ENCODE measurements at regions not wholly inside any gene's neighbourhood (a gene's known extent, or its start where the extent isn't known, plus 50 kb on each side); places are given as distances from the start of the nearest gene placed in this dataset.

DNA sequence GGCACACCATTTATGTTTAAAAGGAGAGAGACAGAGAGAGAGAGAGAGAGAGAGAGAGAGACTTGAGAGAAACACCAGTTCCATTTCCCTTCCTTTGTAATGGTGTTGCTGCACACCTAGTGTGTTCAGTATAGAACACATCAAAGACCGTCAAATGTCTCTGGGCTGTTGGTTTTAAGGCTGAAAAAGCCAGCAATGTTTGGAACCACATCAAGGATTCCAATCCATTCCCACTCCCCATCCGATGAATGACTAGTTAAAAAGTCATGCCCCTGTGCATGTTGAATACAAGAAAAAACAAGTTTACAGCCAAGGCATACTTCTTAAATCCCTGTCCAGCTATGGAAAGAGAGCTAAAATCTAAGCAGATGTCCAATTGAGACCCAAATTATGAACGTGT lies 83.0 kb upstream of the IFNE start:
- DNase-seq, result peak; percentile 46

DNA sequence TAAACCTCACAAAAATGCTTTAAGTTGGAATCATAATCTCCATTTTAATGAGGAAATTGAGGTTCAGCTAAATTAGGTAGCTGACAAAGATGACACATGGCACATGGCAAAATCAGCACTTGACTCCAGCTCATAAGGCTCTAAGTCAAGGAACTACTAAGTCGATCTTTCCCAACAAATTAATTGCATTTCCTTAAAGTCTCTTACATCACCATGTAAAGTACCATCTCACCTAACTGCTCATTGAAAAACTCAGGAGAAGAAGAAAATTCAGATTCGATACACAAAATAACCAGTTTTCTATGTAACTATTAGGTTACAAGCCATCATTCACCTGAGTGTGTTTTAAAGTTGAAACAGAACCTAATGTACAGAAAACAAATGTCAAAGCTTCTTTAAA lies 85.8 kb upstream of the IFNE start:
- DNase-seq, result no peak

DNA sequence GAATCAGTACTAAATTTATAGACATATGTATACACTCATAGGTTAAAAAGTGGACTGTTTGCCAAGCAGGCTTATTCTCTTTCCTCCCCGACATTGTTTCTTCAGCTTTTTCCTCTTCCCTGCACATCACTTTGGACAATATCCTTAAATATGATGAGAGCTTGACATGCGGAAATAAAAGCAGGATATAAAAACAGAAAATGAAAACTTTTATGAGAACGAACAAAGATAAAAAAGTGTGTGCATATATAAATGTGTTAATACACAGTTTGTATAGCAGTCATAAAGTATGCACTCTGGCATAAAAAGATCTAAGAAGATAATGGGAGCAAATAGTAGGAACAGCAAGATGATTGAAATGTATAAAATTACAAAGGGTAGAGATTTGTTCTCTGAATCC lies 86.4 kb upstream of the IFNE start:
- DNase-seq, result no peak

DNA sequence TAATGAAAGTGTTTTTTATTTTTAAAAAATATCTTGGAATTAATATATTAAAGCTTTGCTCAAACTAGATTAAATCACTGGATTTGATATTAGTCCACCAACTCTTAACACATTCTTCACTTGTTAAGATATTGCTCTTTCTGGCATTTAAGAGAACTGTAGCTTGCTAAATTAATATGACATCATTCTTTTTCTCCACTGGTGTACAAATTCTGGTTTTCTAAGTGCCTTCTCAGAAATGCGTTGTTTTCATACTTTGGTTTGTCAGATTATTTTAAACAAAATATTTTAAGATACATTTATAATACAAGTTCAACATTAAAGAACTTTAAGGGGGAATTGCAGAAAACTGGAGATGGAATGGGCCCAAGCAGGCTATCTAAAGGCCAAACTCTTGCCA lies 87.6 kb upstream of the IFNE start:
- DNase-seq, result no peak

DNA sequence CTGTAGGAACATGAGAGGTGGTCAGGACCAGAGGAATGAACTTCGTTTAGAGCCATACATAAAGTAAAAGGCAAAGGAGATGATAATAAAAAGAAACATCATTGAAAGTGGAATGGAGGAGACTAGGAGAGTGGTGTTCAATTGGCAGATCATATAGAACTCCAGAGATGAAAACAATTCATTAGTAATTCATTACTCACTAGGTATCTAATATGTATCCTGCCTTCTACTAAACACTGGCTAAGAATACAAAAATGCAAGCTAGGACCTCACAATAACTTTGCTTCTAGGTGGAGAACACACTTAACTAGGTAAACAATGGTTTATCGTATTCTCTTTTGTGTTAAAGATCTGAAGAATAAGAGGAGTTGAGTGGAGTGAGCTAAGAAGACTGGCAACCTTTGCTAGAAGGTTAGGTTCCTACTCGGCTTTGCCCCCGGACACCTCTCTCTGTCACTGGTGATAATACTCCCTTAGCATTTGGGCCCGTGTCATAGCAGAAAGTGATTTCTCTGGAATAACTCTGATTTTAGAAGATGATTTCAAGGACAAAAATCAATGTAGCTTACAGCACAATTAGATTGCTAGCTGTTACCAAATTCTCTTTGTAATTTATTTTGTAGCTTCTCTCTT lies 88.6 kb upstream of the IFNE start:
- DNase-seq, result no peak

DNA sequence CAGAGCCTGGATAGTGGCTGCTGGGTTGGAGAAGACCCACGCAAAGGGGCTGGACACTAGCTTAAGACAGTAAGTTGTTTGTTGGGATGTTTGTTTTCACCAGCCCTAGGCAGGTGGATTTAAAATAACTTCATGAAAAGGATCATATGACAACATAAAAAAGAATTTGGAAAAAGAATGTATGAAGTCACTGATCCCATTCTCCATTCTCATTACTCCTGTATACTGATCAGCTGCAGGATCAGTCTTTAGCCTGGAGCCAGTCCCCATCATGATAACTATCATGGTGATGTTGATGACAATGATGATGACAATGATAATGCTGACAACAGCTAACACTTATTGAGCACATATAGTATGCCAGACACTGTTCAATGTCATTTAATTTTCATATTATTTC lies 92.1 kb upstream of the IFNE start:
- DNase-seq, result no peak

DNA sequence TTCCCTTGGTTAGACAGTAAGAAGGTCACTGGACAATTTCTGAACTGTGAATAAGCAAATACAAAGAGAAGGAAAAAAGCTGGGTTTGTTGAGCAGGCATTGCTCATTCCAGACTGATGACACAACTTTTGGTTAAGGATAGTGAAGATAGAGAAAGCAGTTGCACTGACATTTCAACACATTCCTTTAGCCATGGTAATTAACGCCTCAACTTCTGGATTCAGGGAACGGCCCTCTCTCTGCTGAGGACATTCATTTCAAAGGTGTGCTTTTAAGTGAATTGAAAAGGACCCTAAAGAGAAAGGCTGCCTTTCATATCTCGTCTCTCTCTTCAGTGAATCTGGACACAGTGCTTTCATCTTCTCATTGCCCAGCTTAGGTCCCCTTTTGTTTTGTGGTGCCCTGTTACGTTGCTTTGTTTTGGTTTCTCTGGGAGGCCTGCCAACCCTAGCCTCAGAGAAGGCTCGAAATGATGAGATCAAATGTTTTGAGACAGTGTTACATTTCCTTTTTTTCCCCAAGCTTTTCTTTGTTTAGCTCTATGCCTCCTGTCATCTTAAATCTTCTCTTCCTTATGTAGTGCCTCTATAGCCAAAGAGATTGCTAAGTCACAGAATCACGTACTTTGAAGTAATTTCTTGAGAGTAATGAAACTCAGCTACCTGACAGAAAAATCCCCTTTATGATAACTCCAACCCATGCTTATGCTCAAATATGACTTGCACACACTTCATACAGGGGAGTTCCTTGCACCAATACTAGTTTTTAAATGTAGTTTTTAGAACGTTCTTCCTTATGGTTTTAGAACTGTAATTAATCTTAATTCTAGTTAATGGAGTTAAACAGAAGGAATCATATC lies 94.4 kb upstream of the IFNE start:
- DNase-seq, result peak; percentile 96

DNA sequence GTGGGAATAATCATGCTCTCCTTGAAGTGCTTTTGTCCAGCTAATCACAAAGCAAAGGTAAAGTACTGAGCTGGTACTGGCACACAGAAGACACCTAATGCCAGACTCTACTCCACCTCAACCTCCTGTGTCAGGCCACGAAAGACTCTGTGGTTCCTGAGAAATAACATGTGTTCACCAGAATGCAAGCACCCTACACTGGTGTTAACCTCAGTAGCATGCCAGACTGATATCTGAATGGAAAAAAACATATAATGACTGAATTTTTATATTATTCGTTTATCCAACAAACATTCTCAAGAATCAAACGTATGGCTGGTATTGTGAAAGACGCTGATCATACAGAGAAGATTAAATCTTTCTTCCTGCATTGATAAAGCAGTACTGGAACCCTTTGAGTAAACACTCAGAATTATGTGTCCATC lies 97.1 kb upstream of the IFNE start:
- DNase-seq, result no peak

DNA sequence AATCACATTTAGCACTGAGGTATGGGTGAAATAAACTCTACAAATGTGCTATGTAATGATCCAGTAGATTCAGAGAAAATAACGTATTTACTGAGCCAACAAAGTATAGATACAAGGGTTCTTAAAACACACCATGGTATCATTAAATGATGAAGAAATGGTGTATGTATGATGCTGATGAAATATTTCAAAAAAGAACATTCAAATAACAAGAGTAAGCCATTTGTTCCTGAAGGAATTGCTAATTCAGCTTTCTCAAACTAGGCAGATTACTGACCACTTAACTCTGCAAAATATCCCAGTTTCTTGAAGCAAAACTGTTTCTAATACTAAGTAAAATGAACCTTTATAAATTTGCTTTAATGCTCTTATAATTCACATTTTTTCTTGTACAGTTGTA lies 97.6 kb upstream of the IFNE start:
- DNase-seq, result no peak

DNA sequence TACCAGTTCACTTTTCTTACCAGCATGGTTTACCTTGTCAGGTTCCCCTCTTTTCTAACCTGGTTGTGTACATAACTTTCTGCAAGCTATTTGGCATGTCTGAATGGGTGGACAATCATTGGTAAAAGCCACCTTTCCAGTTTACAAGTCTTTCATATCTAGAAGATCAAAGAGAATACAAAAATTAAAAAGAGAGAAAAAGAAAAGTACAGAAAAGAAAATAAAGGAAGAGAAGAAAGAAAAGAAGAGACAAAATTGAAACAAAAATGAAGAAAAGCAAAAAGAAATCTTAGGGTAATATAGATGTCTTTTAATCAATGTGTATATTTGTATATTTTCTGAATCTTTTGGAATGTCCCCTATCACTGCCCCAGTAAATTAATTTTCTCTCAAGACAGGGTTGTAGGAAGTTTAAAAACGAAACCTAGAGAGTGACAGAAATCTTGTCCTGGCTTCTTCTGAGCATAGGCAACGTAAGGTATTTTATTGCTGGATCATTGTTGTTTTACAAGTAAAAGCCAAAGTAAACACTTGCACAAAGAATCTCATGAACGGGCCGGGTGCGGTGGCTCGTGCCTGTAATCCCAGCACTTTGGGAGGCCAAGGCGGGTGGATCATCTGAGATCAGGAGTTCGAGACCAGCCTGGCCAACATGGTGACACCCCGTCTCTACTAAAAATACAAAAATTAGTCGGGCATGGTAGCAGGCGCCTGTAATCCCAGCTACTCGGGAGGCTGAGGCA lies 98.7 kb upstream of the IFNE start:
- no peak for DNase-seq

DNA sequence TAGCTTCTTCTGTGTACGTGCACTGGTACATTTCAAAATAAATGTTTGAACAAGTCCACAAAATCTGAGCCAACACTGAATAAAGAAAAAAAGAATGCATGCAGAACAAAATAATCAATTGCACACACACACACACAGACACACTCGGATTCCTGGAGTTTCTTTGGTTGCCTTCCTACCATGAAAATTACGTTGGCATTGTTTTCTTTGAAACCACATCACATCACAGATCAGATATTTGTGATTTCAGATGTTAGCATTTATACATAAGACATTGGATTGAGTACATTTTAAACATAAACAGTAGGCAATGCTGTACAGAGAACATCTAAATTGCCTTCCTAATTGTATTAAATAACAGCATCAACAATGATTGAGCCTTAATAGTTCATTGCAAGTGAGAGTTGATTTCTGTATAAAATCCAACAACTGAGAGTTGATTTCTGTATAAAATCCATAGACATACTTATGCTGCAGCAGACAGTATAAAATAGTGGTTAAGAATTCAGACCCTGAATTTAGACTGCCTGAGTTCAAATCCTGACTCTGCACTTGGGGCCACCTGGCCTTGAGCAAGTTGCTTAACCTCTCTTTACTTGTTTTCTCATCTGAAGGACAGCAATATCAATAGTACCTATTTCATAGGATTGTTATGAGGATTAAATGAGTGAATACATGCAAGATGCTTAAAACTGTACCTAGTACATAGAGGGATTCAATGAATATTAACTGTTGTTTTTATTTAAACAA lies 101.7 kb upstream of the IFNE start:
- DNase-seq, result peak; percentile 49

DNA sequence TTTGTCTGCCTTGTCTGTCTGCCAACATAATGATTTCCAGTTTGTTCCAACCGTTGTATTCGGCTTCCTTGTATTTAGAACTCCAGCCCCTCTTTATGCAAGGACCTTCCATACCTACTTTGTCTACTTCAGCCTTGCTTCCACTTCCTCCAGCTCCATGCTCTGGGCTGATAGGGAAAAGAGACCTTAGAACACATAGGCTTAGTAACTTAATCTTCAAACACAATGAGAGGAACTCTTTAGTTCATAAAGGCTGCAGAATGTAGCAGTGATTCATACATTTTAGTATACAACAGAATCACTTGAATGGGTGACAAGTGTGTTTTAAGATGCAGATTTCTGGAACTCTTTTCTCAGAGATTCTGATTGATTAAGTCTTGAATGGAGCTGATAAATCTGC lies 102.8 kb upstream of the IFNE start:
- DNase-seq, result no peak

DNA sequence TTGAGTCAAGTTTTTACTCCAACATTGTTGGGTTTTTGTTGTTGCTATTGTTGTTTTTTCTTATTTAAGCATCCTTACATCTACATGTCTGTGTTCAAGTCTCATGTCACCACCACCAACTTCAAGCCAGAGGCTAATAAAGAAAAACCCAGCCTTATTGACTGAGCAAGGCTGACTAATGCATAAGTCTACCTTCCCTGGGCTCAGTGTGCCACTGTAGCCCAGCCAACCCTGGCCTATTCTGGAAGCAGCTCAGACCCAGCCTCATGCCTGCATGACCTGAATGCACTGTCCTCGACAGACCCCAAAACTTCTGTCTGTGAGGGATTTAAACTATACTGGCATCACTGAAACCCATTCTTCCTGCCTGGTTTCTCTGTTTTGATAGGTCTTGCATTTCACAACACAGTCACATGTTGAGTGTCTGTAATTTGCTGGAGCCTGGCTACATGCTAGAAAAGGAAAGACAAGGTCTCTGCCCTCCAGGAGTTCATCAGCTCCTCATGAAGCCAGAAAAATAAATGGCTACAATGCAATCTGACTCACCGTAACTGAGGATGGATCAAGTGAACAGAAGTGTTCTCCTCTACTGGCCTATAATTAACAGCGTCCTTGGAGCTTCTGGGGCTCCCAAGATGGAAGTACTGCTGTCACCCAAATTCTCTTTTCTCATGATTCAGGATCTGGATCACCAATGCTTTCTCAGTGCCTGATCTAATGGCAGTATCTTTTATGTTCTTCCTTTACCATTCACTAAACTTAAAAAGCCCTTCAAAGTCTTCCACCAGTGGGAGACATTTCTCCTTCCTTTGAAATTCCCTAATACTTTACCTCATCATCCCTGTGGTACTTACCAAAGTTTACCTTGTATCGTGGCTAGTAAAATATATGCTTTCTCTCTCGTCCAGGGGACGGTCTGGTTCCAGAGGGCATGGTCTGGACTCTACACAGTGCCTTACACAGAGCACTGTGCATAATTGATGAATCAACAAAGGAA lies 103.9 kb upstream of the IFNE start:
- no peak for DNase-seq

DNA sequence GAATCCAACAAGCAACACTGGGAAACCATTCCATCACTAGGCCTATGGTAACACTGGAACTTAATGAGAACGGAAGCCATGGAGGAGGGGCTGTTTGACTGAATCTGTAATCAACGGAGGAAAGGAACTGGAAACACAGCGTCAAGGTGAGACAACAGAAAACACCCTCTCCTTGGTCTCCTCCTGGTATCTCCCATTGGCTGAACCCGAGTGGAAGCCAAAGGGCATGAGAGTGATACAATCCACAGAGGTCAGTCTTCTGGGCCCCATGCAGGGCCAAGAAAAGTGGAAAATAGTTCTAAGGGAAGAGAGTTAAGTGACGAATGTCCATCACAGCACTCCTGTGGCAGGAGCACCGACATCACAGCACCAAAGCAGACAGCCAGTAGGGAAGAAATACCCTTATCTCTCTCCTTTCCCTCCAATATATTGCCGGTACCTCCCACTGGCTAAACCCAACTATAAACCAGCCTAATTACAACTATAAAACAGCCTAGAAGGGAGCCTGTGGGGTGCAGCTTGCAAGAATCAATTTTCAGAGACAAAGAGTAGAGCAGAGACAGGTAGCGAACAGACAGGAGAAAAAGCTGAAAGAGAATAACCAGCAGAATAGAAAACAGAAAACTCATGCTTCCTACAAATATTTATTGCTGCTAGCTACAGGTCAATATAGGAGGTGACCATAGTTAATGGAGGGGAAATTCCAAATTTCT lies 107.4 kb upstream of the IFNE start:
- no peak for DNase-seq

DNA sequence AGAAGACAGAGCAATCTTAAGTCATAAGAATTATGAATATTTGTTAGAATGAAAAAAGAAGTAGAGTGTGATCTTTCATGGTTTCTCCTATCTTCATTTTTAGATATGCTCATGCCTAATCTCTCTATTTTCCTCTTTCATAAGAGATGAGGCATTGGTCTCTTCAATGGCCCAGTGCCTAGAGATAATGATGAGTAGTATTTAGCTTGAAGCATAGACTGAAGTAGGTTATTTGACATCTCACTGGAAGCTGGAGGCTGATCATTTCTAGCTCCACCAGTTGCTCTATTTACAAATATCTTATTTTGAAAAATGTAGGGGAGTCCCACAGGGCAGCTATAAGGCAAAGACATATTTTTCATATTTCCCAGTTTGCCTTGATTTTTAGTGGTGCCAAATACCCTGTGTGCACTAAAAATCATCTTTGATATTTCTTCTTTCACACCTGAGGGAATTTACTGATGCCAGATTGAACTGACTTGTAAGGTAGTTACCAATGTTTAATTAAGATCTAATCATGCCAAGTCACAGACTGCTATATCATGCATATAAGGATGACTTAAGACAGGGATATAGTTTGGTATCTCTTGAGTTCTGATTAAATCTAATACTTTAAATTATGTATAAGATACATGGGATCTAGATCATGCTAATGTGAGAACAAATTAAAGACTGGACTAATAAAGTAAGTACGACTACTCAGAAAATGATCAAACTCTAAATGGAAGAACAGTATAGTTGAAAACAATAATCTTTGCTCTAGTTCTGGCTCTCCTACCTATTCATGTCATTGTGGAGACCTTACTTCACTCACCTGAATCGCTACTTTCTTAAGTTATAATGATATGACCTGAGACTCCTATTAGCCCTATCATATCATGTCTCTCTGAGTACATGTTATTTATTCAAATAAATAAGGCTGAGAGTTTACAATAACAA lies 108.2 kb upstream of the IFNE start:
- DNase-seq, result no peak

DNA sequence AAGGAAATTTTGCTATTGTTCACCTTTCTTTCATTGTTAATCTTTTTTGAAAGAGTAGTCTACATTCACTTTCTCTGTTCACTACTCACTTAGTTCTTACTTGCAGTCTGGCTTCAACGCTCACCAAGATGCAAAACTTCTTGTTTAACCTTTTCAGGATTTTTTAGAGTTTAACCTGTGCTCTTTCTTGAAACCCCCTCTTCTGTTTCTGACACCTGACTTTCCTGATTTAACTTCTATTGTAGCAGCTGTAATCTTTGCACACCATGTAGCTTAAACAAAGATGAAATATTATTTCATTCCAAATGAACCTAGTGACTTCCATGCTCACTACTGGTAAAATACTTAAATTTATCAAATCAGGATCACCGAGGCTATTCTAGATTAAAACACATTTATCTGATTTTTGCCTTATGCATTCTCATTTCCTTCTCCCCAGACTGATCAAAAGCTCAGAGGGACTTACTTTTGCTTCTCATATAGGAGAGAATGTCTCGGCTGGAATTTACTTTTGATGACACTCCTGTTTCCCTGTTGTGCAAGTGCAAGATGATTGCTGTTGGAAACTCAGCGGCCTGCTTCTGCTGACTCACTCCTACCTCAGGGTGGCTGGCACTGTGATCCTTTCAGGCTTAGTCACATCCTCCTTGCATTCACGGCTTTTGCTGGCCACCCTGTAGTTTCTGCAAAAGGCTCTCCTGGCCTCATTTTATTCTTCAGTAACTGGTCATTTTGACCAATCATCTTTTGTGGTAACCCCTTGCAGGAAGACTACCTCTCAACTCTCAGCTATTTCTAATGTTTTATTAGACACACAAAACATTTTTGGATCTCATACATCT lies 109.3 kb upstream of the IFNE start:
- DNase-seq, result peak; percentile 95

DNA sequence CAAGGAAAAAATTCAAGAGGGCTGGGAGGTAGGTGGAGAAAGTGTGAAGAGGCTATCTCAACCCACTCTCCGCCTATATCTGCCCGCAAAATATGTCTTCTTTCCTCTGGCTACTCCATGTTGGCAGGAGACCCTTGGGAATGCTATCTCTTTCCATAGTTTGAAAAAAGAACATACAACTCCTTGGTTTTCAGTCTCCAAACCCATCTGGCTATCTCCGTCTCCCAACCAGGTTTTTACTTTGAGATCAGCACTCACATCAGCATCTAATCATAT lies 109.9 kb upstream of the IFNE start:
- no peak for DNase-seq

DNA sequence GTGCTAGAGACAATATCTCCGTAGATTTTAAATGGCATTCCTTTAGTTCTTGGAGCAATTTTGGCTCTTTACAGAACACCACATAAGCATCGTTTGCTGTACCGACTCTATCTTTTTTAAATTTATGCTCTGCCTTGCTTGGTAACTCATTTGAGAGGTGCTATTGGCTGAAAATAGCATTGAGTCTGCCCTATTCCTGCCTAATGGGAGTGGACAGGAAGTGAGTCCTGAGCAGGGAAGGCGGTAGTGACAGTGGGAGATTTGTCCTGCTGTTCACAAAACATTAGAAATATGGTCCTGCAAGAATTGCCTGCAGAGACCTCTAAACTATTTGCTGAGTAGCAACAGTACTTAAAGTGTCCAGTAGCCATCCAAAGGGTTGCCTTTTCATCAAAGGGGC lies 115.2 kb upstream of the IFNE start:
- DNase-seq, result no peak

DNA sequence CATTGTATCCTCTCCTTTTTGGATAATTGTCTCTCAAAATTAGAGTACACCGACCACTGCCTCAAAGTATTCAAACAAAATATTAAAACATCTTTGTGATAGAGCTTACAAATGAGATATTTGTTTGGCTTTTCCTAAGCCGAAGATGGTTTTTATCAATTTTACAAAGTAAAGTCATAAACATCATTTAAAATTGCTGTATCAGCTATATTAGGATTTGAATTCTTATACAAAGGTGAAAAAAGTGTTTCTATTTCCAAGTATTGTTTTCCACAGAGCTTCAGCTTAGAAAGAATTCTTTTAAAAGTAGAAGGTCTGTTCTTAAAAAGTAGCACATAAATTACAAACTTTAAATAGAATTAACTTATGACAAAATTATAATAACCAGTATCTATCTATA lies 116.6 kb upstream of the IFNE start:
- no peak for DNase-seq

All from fibroblast of skin of scalp (primary cell).